GM12878 (cell line): ENCODE measurements at regions not wholly inside any gene's neighbourhood (a gene's known extent, or its start where the extent isn't known, plus 50 kb on each side); places are given as distances from the start of the nearest gene placed in this dataset.

ENCODE experiments used
- CREM ChIP-seq: IDR thresholded peaks from 2 replicates; pipeline ENCODE4 v1.6.1; 2014; ENCODE audit warnings: antibody characterized with exemption, low read depth
- EP300 ChIP-seq, 2 experiments: fragments of 150-350 bp in 1 of 2; IDR thresholded peaks; 2 replicates each; pipeline ENCODE4 v1.6.1; 2011 to 2012; ENCODE audit warnings: low read depth in 2 of 2, low read length in 2 of 2, borderline replicate concordance in 1 of 2, improper control_type of control experiment in 1 of 2, inconsistent platforms in 1 of 2; ENCODE audit not compliant: control insufficient read depth in 1 of 2
- JUND ChIP-seq: IDR thresholded peaks from 2 replicates; pipeline ENCODE4 v1.6.1; 2012; ENCODE audit warnings: low read depth, mild to moderate bottlenecking, low read length, improper control_type of control experiment, moderate library complexity
- POLR2A ChIP-seq: IDR thresholded peaks from 2 replicates; pipeline ENCODE4 v1.6.1; 2011; ENCODE audit warnings: low read depth, mild to moderate bottlenecking, low read length
- TF ChIP-seq, protein P1 (sequence below), 3 experiments: IDR thresholded peaks in 2 of 3; conservative IDR thresholded peaks in 1 of 3; 2 replicates each; pipeline ENCODE4 v1.5.1; 2011; ENCODE audit warnings: low read depth in 3 of 3, low read length in 3 of 3, mild to moderate bottlenecking in 3 of 3, control low read depth in 2 of 3, moderate library complexity in 2 of 3, inconsistent platforms in 1 of 3, mixed read lengths in 1 of 3; ENCODE audit not compliant: control insufficient read depth in 2 of 3, insufficient read depth in 1 of 3; ENCODE audit errors: extremely low read depth in 1 of 3
- TF ChIP-seq, protein P2 (sequence below): IDR thresholded peaks from 2 replicates; pipeline ENCODE4 v1.6.1; 2012; ENCODE audit warnings: low read depth, low read length, improper control_type of control experiment

DNA sequence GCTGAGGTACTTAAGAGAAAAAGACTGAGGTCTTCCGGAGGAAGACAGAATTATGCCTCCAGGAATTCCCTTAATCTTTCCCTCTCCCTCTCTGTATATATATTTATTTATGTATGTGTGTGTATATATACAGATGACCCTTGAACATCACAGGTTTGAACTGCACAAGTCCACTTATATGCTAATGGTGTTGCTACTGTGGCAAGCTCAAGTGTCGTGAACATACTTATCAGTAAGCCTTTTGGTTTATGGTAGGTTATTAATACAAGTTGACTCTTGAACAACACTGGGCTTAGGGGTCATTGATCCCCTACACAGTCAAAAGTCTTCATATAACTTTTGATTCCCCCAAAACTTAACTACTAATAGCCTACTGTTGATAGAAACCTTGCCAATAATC lies 106.8 kb downstream of the NUDT12 start:
- TF ChIP-seq EP300 (IDR thresholded peaks at IDR 0.05; ENCODE audit: borderline replicate concordance in 1 of 2, control insufficient read depth in 1 of 2, low read depth in 2 of 2, low read length in 2 of 2) (no peak), CREM (no peak), POLR2A (no peak), JUND (no peak)
- TF ChIP-seq, protein P1, sequence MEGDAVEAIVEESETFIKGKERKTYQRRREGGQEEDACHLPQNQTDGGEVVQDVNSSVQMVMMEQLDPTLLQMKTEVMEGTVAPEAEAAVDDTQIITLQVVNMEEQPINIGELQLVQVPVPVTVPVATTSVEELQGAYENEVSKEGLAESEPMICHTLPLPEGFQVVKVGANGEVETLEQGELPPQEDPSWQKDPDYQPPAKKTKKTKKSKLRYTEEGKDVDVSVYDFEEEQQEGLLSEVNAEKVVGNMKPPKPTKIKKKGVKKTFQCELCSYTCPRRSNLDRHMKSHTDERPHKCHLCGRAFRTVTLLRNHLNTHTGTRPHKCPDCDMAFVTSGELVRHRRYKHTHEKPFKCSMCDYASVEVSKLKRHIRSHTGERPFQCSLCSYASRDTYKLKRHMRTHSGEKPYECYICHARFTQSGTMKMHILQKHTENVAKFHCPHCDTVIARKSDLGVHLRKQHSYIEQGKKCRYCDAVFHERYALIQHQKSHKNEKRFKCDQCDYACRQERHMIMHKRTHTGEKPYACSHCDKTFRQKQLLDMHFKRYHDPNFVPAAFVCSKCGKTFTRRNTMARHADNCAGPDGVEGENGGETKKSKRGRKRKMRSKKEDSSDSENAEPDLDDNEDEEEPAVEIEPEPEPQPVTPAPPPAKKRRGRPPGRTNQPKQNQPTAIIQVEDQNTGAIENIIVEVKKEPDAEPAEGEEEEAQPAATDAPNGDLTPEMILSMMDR (IDR thresholded peaks at IDR 0.05 in 2 of 3, conservative IDR thresholded peaks at IDR 0.05 in 1 of 3; ENCODE audit: control insufficient read depth in 2 of 3, extremely low read depth in 1 of 3, insufficient read depth in 1 of 3, low read depth in 3 of 3, low read length in 3 of 3), result no peak
- TF ChIP-seq, protein P2, sequence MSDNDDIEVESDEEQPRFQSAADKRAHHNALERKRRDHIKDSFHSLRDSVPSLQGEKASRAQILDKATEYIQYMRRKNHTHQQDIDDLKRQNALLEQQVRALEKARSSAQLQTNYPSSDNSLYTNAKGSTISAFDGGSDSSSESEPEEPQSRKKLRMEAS, result no peak
